22Rv1 (cell line): ENCODE measurements at regions not wholly inside any gene's neighbourhood (a gene's known extent, or its start where the extent isn't known, plus 50 kb on each side); places are given as distances from the start of the nearest gene placed in this dataset.

Experiments used
- H3K27ac ChIP-seq: fragments of 450-650 bp; 2 replicates; pipeline ENCODE4 v1.5.1; 2017
- CTCF ChIP-seq: fragments of 450-650 bp; IDR thresholded peaks from 2 replicates; pipeline ENCODE4 v1.5.1; 2017; ENCODE audit warnings: mild to moderate bottlenecking
- ZFX ChIP-seq: fragments of 450-650 bp; IDR thresholded peaks from 2 replicates; pipeline ENCODE4 v1.6.1; 2017; ENCODE audit warnings: antibody characterized with exemption, borderline replicate concordance

DNA sequence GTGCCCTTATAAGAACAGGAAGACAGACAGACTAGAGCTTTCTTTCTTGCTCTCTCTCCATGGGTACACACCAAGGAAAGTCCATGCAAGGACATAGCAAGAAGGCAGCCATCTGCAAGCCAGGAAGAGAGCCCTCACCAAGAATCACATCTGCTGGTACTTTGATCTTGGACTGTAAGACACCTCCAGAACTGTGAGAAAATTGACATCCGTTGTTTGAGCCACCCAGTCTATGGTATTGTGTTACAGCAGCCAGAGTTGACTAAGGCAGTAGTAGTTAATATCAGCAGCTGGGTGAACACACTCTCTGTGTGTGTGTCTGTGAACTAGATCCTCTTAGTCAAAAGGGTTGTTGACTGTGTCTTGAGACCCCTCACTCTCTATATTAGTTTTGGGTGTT, 53.8 kb upstream of the PPP2R5A start:
- TF ChIP-seq CTCF: no peak
- TF ChIP-seq ZFX: no peak

DNA sequence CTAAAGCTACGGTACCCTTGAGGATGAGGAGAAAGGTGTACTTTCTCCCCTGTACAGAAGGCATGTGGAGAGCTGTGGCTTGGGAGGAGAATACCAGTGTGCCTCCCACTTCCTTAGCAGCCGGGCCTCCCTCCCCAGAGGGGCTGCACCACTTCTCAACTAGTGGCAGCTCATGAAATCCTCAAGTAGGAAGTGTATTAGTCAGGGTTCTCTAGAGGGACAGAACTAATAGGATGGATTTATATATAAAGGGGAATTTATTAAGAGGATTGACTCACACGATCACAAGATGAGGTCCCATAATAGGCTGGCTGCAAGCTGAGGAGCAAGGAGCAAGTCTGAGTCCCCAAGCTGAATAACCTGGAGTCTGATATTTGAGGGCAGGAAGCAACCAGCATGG, 53.1 kb upstream of the PPP2R5A start:
- H3K27ac ChIP-seq: no peak overlapping the region
- TF ChIP-seq CTCF (no peak), ZFX (no peak)

More for the DNA sequence above, 53.8 kb upstream of the PPP2R5A start:
- no peak overlapping the region for H3K27ac ChIP-seq

- TF ChIP-seq CTCF: no peak
- TF ChIP-seq ZFX: no peak
Measured at GRCh38 chr1:212233321-212233720, 51.9 kb upstream of the PPP2R5A start.

GRCh38 chr1:212234431-212235395, 50.5 kb upstream of the PPP2R5A start:
- H3K27ac ChIP-seq: no peak overlapping the region

More at GRCh38 chr1:212233321-212233720, 51.9 kb upstream of the PPP2R5A start:
- no peak overlapping the region for H3K27ac ChIP-seq

More at GRCh38 chr1:212234431-212235395, 50.5 kb upstream of the PPP2R5A start:
- TF ChIP-seq CTCF (no peak), ZFX (no peak)
